T-helper 1 cell (primary cell): ENCODE measurements at regions not wholly inside any gene's neighbourhood (a gene's known extent, or its start where the extent isn't known, plus 50 kb on each side); places are given as distances from the start of the nearest gene placed in this dataset.

Experiments used
- DNase-seq, 5 donors: peaks; one replicate each; pipeline ENCODE4 v3.0.0-alpha.2; 2012 to 2020

- DNase-seq = no peak
Observed at GRCh38 chr7:33819658-33820057, 85.7 kb upstream of the BMPER start.

GRCh38 chr7:33820206-33820605 is 85.1 kb upstream of the BMPER start:
- no peak for DNase-seq

GRCh38 chr7:33821970-33822369 is 83.4 kb upstream of the BMPER start:
- no peak for DNase-seq

- DNase-seq = no peak
Observed at GRCh38 chr7:33823913-33824312, 81.4 kb upstream of the BMPER start.

GRCh38 chr7:33824911-33825459 is 80.4 kb upstream of the BMPER start:
- no peak for DNase-seq

GRCh38 chr7:33825644-33826043 is 79.7 kb upstream of the BMPER start:
- DNase-seq = no peak

- no peak for DNase-seq
Observed at GRCh38 chr7:33829536-33829935, 75.8 kb upstream of the BMPER start.

GRCh38 chr7:33831389-33832141 is 73.8 kb upstream of the BMPER start:
- DNase-seq = no peak

- no peak for DNase-seq
Observed at GRCh38 chr7:33832271-33832721, 73.0 kb upstream of the BMPER start.

GRCh38 chr7:33836797-33837355 is 68.5 kb upstream of the BMPER start:
- DNase-seq = no peak

- DNase-seq = no peak
Observed at GRCh38 chr7:33837356-33837851, 67.9 kb upstream of the BMPER start.

- DNase-seq = no peak
Observed at GRCh38 chr7:33841031-33841430, 64.3 kb upstream of the BMPER start.

- no peak for DNase-seq
Observed at GRCh38 chr7:33841705-33842129, 63.6 kb upstream of the BMPER start.

GRCh38 chr7:33842150-33842549 is 63.2 kb upstream of the BMPER start:
- no peak for DNase-seq

GRCh38 chr7:33845991-33846509 is 59.3 kb upstream of the BMPER start:
- no peak for DNase-seq

- no peak for DNase-seq
Observed at GRCh38 chr7:33849004-33849403, 56.3 kb upstream of the BMPER start.

GRCh38 chr7:33849971-33850559 is 55.3 kb upstream of the BMPER start:
- DNase-seq = no peak

- DNase-seq = no peak
Observed at GRCh38 chr7:33850768-33851167, 54.6 kb upstream of the BMPER start.

- no peak for DNase-seq
Observed at GRCh38 chr7:33852838-33853237, 52.5 kb upstream of the BMPER start.

- DNase-seq = no peak
Observed at GRCh38 chr7:33853361-33854062, 51.8 kb upstream of the BMPER start.

GRCh38 chr7:33854178-33854577 is 51.2 kb upstream of the BMPER start:
- DNase-seq = no peak

- no peak for DNase-seq
Observed at GRCh38 chr7:33854801-33855350, 50.5 kb upstream of the BMPER start.
